WTC11 (cell line): ENCODE measurements at regions not wholly inside any gene's neighbourhood (a gene's known extent, or its start where the extent isn't known, plus 50 kb on each side); places are given as distances from the start of the nearest gene placed in this dataset.
A peak's percentile ranks its signal among the peaks of the same experiment; 100 is the strongest.
"Not testable (repeated sequence)": the region's sequence is repeated elsewhere in the genome, so short reads cannot be mapped to it uniquely, and the experiment has no call there.

Experiments
- ATAC-seq: fragments of 200-7000 bp; cut with Tn5 transposase; 2 replicates; pipeline ENCODE4 v1.10.0; 2021; ENCODE audit warnings: mild to moderate bottlenecking, moderate library complexity
- CTCF ChIA-PET: fragments of 300-600 bp; sonication (Branson Sonifier 250); formaldehyde crosslinking; loops from one replicate; lab custom pipeline; 2021; ENCODE audit warnings: antibody characterized with exemption; lab: Charles Lee
- POLR2A ChIA-PET: fragments of 350-600 bp; sonication (Branson Sonifier 250); formaldehyde crosslinking; loops from one replicate; lab custom pipeline; 2021; ENCODE audit warnings: antibody characterized with exemption; lab: Charles Lee
- DNase-seq: peaks from one replicate; pipeline ENCODE4 v3.0.0; 2021; ENCODE audit warnings: low spot score
- H3K27ac Mint-ChIP-seq: 2 replicates; pipeline ENCODE4 v1.8.0; 2021; ENCODE audit warnings: mixed read lengths
- H3K27me3 Mint-ChIP-seq: 2 replicates; pipeline ENCODE4 v1.8.0; 2021; ENCODE audit warnings: low read depth, mild to moderate bottlenecking, moderate library complexity, mixed read lengths
- H3K36me3 Mint-ChIP-seq: 2 replicates; pipeline ENCODE4 v1.8.0; 2021; ENCODE audit warnings: mixed read lengths
- H3K4me1 Mint-ChIP-seq: 2 replicates; pipeline ENCODE4 v1.8.0; 2022; ENCODE audit warnings: mixed read lengths
- H3K4me3 Mint-ChIP-seq: 2 replicates; pipeline ENCODE4 v1.8.0; 2021; ENCODE audit warnings: mild to moderate bottlenecking, moderate library complexity, mixed read lengths
- H3K9me3 Mint-ChIP-seq: 2 replicates; pipeline ENCODE4 v1.8.0; 2021; ENCODE audit warnings: mixed read lengths
- CBFB ChIP-seq: sonication (generic); formaldehyde crosslinking; IDR thresholded peaks from 2 replicates; pipeline ENCODE4 v1.8.1; 2022; ENCODE audit warnings: mild to moderate bottlenecking, low read depth, missing genetic modification reagents
- CTCF ChIP-seq: fragments of 200-600 bp; IDR thresholded peaks from 2 replicates; pipeline ENCODE4 v1.8.0; 2022; ENCODE audit warnings: antibody characterized with exemption
- E2F4 ChIP-seq: sonication (generic); formaldehyde crosslinking; IDR thresholded peaks from 2 replicates; pipeline ENCODE4 v1.8.1; 2022; ENCODE audit warnings: low read depth, mild to moderate bottlenecking, moderate library complexity, missing genetic modification reagents, borderline replicate concordance
- ETV6 ChIP-seq: sonication (generic); formaldehyde crosslinking; IDR thresholded peaks from 2 replicates; pipeline ENCODE4 v1.8.1; 2022; ENCODE audit warnings: mild to moderate bottlenecking, missing genetic modification reagents
- FOXP1 ChIP-seq: sonication (generic); formaldehyde crosslinking; IDR thresholded peaks from 2 replicates; pipeline ENCODE4 v1.8.0; 2022; ENCODE audit warnings: missing genetic modification reagents, mild to moderate bottlenecking, moderate library complexity, borderline replicate concordance
- KAT7 ChIP-seq: sonication (generic); formaldehyde crosslinking; IDR thresholded peaks from 2 replicates; pipeline ENCODE4 v1.8.1; 2023; ENCODE audit warnings: missing genetic modification reagents, mild to moderate bottlenecking, borderline replicate concordance
- MAX ChIP-seq: sonication (generic); formaldehyde crosslinking; IDR thresholded peaks from 2 replicates; pipeline ENCODE4 v1.8.0; 2022; ENCODE audit warnings: mild to moderate bottlenecking, missing genetic modification reagents
- NFATC4 ChIP-seq: fragments of 250-450 bp; sonication (Bioruptor Pico); IDR thresholded peaks from 2 replicates; pipeline ENCODE4 v1.9.0; 2021; ENCODE audit warnings: mild to moderate bottlenecking
- ZNF219 ChIP-seq: sonication (generic); formaldehyde crosslinking; IDR thresholded peaks from 2 replicates; pipeline ENCODE4 v1.8.0; 2023; ENCODE audit warnings: missing genetic modification reagents, mild to moderate bottlenecking, borderline replicate concordance
- TF ChIP-seq, protein P1 (sequence below): fragments of 250-450 bp; sonication (Bioruptor Pico); IDR thresholded peaks from 2 replicates; pipeline ENCODE4 v1.9.0; 2021; ENCODE audit warnings: moderate library complexity, mild to moderate bottlenecking, inconsistent platforms, borderline replicate concordance
- TF ChIP-seq, protein P2 (sequence below): fragments of 250-450 bp; sonication (Bioruptor Pico); IDR thresholded peaks from 2 replicates; pipeline ENCODE4 v1.8.0; 2021; ENCODE audit warnings: mild to moderate bottlenecking
- TF ChIP-seq, protein P3 (sequence below): sonication (generic); formaldehyde crosslinking; conservative IDR thresholded peaks from 2 replicates; pipeline ENCODE4 v1.8.1; 2023; ENCODE audit warnings: mild to moderate bottlenecking, low read depth, missing genetic modification reagents, moderate library complexity

DNA sequence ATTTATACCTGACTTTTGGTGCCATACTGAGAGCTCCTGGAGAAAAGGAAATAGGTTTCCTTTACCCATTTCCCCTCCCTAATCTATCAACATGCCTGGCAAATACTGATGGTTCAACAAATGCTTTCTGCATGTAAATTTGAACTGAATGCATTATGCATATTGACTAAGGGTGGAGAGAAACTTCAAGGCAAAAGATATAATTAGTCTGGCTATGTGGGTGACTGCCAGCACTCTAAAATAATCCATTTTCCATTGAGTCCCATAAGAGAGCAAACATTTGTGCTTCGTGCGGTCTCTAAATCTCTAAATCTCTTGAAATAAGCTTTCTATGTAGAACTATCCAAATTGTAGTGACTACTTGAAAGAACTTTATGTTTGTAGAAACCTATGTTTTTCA lies 451.3 kb upstream of the LMCD1 start:
- POLR2A ChIA-PET, result no interaction called here
- CTCF ChIA-PET, result no interaction called here
- no peak for DNase-seq
- no peaks in the 10 kb centered on the region for H3K36me3 Mint-ChIP-seq
- H3K9me3 Mint-ChIP-seq, result no peaks in the 10 kb centered on the region
- no peak overlapping the region for H3K27ac Mint-ChIP-seq
- peaks cover 13% of the 10 kb centered on the region for H3K4me1 Mint-ChIP-seq
- H3K4me3 Mint-ChIP-seq, result no peak overlapping the region
- no peak for TF ChIP-seq MAX (CRISPR knock-in tag)
- no peak for TF ChIP-seq ETV6 (CRISPR knock-in tag)
- TF ChIP-seq CTCF, result no peak
- TF ChIP-seq FOXP1 (CRISPR knock-in tag), result no peak
- TF ChIP-seq, protein P1, sequence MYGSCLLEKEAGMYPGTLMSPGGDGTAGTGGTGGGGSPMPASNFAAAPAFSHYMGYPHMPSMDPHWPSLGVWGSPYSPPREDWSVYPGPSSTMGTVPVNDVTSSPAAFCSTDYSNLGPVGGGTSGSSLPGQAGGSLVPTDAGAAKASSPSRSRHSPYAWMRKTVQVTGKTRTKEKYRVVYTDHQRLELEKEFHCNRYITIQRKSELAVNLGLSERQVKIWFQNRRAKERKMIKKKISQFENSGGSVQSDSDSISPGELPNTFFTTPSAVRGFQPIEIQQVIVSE, result no peak
- TF ChIP-seq, protein P2, sequence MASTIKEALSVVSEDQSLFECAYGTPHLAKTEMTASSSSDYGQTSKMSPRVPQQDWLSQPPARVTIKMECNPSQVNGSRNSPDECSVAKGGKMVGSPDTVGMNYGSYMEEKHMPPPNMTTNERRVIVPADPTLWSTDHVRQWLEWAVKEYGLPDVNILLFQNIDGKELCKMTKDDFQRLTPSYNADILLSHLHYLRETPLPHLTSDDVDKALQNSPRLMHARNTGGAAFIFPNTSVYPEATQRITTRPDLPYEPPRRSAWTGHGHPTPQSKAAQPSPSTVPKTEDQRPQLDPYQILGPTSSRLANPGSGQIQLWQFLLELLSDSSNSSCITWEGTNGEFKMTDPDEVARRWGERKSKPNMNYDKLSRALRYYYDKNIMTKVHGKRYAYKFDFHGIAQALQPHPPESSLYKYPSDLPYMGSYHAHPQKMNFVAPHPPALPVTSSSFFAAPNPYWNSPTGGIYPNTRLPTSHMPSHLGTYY (CRISPR knock-in tag), result no peak
- no peak for TF ChIP-seq CBFB
- TF ChIP-seq, protein P3, sequence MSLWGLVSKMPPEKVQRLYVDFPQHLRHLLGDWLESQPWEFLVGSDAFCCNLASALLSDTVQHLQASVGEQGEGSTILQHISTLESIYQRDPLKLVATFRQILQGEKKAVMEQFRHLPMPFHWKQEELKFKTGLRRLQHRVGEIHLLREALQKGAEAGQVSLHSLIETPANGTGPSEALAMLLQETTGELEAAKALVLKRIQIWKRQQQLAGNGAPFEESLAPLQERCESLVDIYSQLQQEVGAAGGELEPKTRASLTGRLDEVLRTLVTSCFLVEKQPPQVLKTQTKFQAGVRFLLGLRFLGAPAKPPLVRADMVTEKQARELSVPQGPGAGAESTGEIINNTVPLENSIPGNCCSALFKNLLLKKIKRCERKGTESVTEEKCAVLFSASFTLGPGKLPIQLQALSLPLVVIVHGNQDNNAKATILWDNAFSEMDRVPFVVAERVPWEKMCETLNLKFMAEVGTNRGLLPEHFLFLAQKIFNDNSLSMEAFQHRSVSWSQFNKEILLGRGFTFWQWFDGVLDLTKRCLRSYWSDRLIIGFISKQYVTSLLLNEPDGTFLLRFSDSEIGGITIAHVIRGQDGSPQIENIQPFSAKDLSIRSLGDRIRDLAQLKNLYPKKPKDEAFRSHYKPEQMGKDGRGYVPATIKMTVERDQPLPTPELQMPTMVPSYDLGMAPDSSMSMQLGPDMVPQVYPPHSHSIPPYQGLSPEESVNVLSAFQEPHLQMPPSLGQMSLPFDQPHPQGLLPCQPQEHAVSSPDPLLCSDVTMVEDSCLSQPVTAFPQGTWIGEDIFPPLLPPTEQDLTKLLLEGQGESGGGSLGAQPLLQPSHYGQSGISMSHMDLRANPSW (CRISPR knock-in tag), result no peak
- no peaks in the 10 kb centered on the region for H3K27me3 Mint-ChIP-seq
- ATAC-seq, result no peak

- H3K4me1 Mint-ChIP-seq, result peaks cover 13% of the 10 kb centered on the region
- H3K4me3 Mint-ChIP-seq, result no peak overlapping the region
- H3K9me3 Mint-ChIP-seq, result peaks cover 4% of the 10 kb centered on the region; the same call in 1 of the 2 replicates
- no peak for DNase-seq
- H3K27ac Mint-ChIP-seq, result peak overlapping the region; percentile 63; the same call in 1 of the 2 replicates
- CTCF ChIA-PET, result no interaction called here
- H3K36me3 Mint-ChIP-seq, result no peaks in the 10 kb centered on the region
- POLR2A ChIA-PET, result no interaction called here
- ATAC-seq, result no peak
- TF ChIP-seq ZNF219 (no peak), KAT7 (CRISPR knock-in tag) (no peak)
- TF ChIP-seq, all 79 proteins: peak for 0
- no peaks in the 10 kb centered on the region for H3K27me3 Mint-ChIP-seq
Measured at GRCh38 chr3:8052659-8053058, 449.0 kb upstream of the LMCD1 start.

GRCh38 chr3:8068135-8068534 lies 433.5 kb upstream of the LMCD1 start:
- peaks cover 20% of the 10 kb centered on the region; the same call in 1 of the 2 replicates for H3K9me3 Mint-ChIP-seq
- H3K27ac Mint-ChIP-seq, H3K27me3 Mint-ChIP-seq, ATAC-seq, CTCF ChIA-PET, DNase-seq, H3K36me3 Mint-ChIP-seq, POLR2A ChIA-PET, H3K4me1 Mint-ChIP-seq, H3K4me3 Mint-ChIP-seq: not testable (repeated sequence)

DNA sequence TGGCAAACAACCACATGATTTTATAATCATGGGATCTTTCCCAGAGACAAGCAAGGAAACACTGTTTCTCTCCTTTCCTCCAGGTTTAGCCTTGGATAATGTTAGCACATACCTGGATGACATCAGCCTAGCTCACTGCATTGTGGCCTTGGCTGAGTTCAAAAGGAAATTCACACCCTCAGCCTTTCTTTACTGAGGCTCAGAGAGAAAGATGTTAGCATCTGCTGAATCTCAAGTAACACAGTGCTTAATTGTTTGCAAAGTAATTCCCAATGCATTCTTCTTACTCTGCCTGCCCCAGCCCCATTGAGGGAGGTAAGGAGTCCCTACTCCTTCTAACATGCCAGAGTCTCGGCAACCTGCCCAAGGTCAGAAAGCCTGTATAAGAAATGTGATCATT lies 432.2 kb upstream of the LMCD1 start:
- no peaks in the 10 kb centered on the region; the same call in none of the 2 replicates for H3K36me3 Mint-ChIP-seq
- no peak overlapping the region for H3K4me3 Mint-ChIP-seq
- peaks cover 20% of the 10 kb centered on the region; the same call in 1 of the 2 replicates for H3K9me3 Mint-ChIP-seq
- H3K4me1 Mint-ChIP-seq, result no peaks in the 10 kb centered on the region
- TF ChIP-seq E2F4 (CRISPR knock-in tag) (no peak), NFATC4 (CRISPR knock-in tag) (no peak)
- TF ChIP-seq, all 79 proteins: peak for 0
- CTCF ChIA-PET, result no interaction called here
- ATAC-seq (no peak), DNase-seq (no peak)
- POLR2A ChIA-PET, result no interaction called here
- no peak overlapping the region for H3K27ac Mint-ChIP-seq
- H3K27me3 Mint-ChIP-seq, result no peaks in the 10 kb centered on the region; the same call in 1 of the 2 replicates
